Sigmoid colon (tissue), 4 donors: ENCODE measurements at regions not wholly inside any gene's neighbourhood (a gene's known extent, or its start where the extent isn't known, plus 50 kb on each side); places are given as distances from the start of the nearest gene placed in this dataset.

Experiments used
- EP300 ChIP-seq, 4 donors: sonication (generic); formaldehyde crosslinking; IDR thresholded peaks; one replicate each; pipeline ENCODE4 v1.6.1; 2017; ENCODE audit warnings: antibody characterized with exemption in 4 of 4
- POLR2A ChIP-seq, 2 donors: fragments of 450-650 bp; IDR thresholded peaks; one replicate each; pipeline ENCODE4 v1.6.1; 2016; ENCODE audit warnings: antibody characterized with exemption in 2 of 2, mild to moderate bottlenecking in 2 of 2, moderate library complexity in 2 of 2
- POLR2AphosphoS5 ChIP-seq, 4 donors: sonication (generic); formaldehyde crosslinking; IDR thresholded peaks; one replicate each; pipeline ENCODE4 v1.6.1; 2017; ENCODE audit warnings: antibody characterized with exemption in 4 of 4

GRCh38 chr13:97539651-97540610 is 106.0 kb downstream of the RAP2A start:
- TF ChIP-seq POLR2A (IDR thresholded peaks at IDR 0.05) (no peak), POLR2AphosphoS5 (IDR thresholded peaks at IDR 0.05) (no peak), EP300 (IDR thresholded peaks at IDR 0.05) (no peak)
